ENCODE measurements at regions not wholly inside any gene's neighbourhood (a gene's known extent, or its start where the extent isn't known, plus 50 kb on each side); places are given as distances from the start of the nearest gene placed in this dataset.

GRCh38 chr7:26007510-26007909 is 144.5 kb upstream of the NFE2L3 start:
- H3K36me3 ChIP-seq (replicated peaks): no peaks in the 10 kb centered on the region
- no peak for DNase-seq
- no peak for TF ChIP-seq CTCF (IDR thresholded peaks at IDR 0.05; ENCODE audit: low read depth, low read length, missing control alignments)
- in situ Hi-C loops (cut with HindIII; ENCODE audit: low pct_ligation_motif_present, low sequenced_read_pairs): no loop called here
- H3K27ac ChIP-seq: no peak overlapping the region
- no peaks in the 10 kb centered on the region for H3K27me3 ChIP-seq (replicated peaks)
- no peak overlapping the region for H3K4me3 ChIP-seq (ENCODE audit: low read depth, low read length)

GRCh38 chr7:26008428-26008827 is 143.6 kb upstream of the NFE2L3 start:
- no peaks in the 10 kb centered on the region for H3K27me3 ChIP-seq (replicated peaks)
- in situ Hi-C loops (cut with HindIII; ENCODE audit: low pct_ligation_motif_present, low sequenced_read_pairs): no loop called here
- TF ChIP-seq CTCF (IDR thresholded peaks at IDR 0.05; ENCODE audit: low read depth, low read length, missing control alignments): no peak
- H3K27ac ChIP-seq: no peak overlapping the region
- no peak overlapping the region for H3K4me3 ChIP-seq (ENCODE audit: low read depth, low read length)
- H3K36me3 ChIP-seq (replicated peaks): no peaks in the 10 kb centered on the region
- DNase-seq: no peak

GRCh38 chr7:26011039-26011696 is 140.8 kb upstream of the NFE2L3 start:
- no peaks in the 10 kb centered on the region for H3K36me3 ChIP-seq (replicated peaks)
- in situ Hi-C loops (cut with HindIII; ENCODE audit: low pct_ligation_motif_present, low sequenced_read_pairs): no loop called here
- H3K4me3 ChIP-seq (ENCODE audit: low read depth, low read length): no peak overlapping the region
- no peak for TF ChIP-seq CTCF (IDR thresholded peaks at IDR 0.05; ENCODE audit: low read depth, low read length, missing control alignments)
- DNase-seq: no peak
- H3K27me3 ChIP-seq (replicated peaks): no peaks in the 10 kb centered on the region
- H3K27ac ChIP-seq: no peak overlapping the region

- no peak for TF ChIP-seq CTCF (IDR thresholded peaks at IDR 0.05; ENCODE audit: low read depth, low read length, missing control alignments)
- in situ Hi-C loops (cut with HindIII; ENCODE audit: low pct_ligation_motif_present, low sequenced_read_pairs): no loop called here
- H3K27me3 ChIP-seq (replicated peaks): no peaks in the 10 kb centered on the region
- H3K36me3 ChIP-seq (replicated peaks): no peaks in the 10 kb centered on the region
- H3K4me3 ChIP-seq (ENCODE audit: low read depth, low read length): no peak overlapping the region
- DNase-seq: no peak
- no peak overlapping the region for H3K27ac ChIP-seq
Observed at GRCh38 chr7:26013551-26014083, 138.4 kb upstream of the NFE2L3 start.

GRCh38 chr7:26022982-26023381 is 129.0 kb upstream of the NFE2L3 start:
- in situ Hi-C loops (cut with HindIII; ENCODE audit: low pct_ligation_motif_present, low sequenced_read_pairs): no loop called here
- H3K36me3 ChIP-seq (replicated peaks): no peaks in the 10 kb centered on the region
- no peaks in the 10 kb centered on the region for H3K27me3 ChIP-seq (replicated peaks)
- no peak for TF ChIP-seq CTCF (IDR thresholded peaks at IDR 0.05; ENCODE audit: low read depth, low read length, missing control alignments)
- H3K4me3 ChIP-seq (ENCODE audit: low read depth, low read length): no peak overlapping the region
- no peak overlapping the region for H3K27ac ChIP-seq
- no peak for DNase-seq

GRCh38 chr7:26029911-26030310 is 122.1 kb upstream of the NFE2L3 start:
- no peak overlapping the region for H3K4me3 ChIP-seq (ENCODE audit: low read depth, low read length)
- in situ Hi-C loops (cut with HindIII; ENCODE audit: low pct_ligation_motif_present, low sequenced_read_pairs): no loop called here
- no peaks in the 10 kb centered on the region for H3K36me3 ChIP-seq (replicated peaks)
- TF ChIP-seq CTCF (IDR thresholded peaks at IDR 0.05; ENCODE audit: low read depth, low read length, missing control alignments): no peak
- H3K27me3 ChIP-seq (replicated peaks): no peaks in the 10 kb centered on the region
- H3K27ac ChIP-seq: no peak overlapping the region
- DNase-seq: no peak

Measured in brain microvascular endothelial cell (primary cell).